ENCODE measurements at regions not wholly inside any gene's neighbourhood (a gene's known extent, or its start where the extent isn't known, plus 50 kb on each side); places are given as distances from the start of the nearest gene placed in this dataset.
"Not testable (repeated sequence)": the region's sequence is repeated elsewhere in the genome, so short reads cannot be mapped to it uniquely, and the experiment has no call there.

- no peaks in the 10 kb centered on the region for H3K27me3 ChIP-seq
- 59 to 92% (median 75%) methylated on average over 2 to 3 of the region's 3 CpGs for WGBS, 4 donors
- DNase-seq, result no peak
- H3K27ac ChIP-seq, result no peak overlapping the region
- intact Hi-C loops (cut with DNase I), result loop anchor here in 1 of 2 donors (5.0 kb wide), 1 partner anchor 272 kb away; no protein-coding TSS in a partner anchor
- no peaks in the 10 kb centered on the region for H3K36me3 ChIP-seq (replicated peaks in 1 of 2)
- no peak overlapping the region for H3K4me3 ChIP-seq
- no peaks in the 10 kb centered on the region for H3K4me1 ChIP-seq (replicated peaks in 1 of 2)
- no peaks in the 10 kb centered on the region for H3K9me3 ChIP-seq (replicated peaks in 1 of 3)
- TF ChIP-seq CTCF (IDR thresholded peaks at IDR 0.05), result no peak
These were observed 115.8 kb upstream of the CARD11 start for GRCh38 chr7:3159445-3159844.

- H3K36me3 ChIP-seq (replicated peaks in 1 of 2); DNase-seq; H3K4me3 ChIP-seq; H3K4me1 ChIP-seq (replicated peaks in 1 of 2); H3K9me3 ChIP-seq (replicated peaks in 1 of 3); H3K27me3 ChIP-seq; H3K27ac ChIP-seq: not testable (repeated sequence)
- WGBS, 4 donors, result 66 to 81% (median 75%) methylated on average over 5 of the region's 5 CpGs
- intact Hi-C loops (cut with DNase I), result loop anchor here in 1 of 2 donors (5.0 kb wide), 1 partner anchor 273 kb away; no protein-coding TSS in a partner anchor
These were observed 116.3 kb upstream of the CARD11 start for GRCh38 chr7:3159926-3160325.

- Histone ChIP-seq H3K36me3 (replicated peaks in 1 of 2) (no peaks in the 10 kb centered on the region), H3K27ac (no peak overlapping the region), H3K4me1 (replicated peaks in 1 of 2) (no peaks in the 10 kb centered on the region), H3K4me3 (no peak overlapping the region), H3K27me3 (no peaks in the 10 kb centered on the region), H3K9me3 (replicated peaks in 1 of 3) (no peaks in the 10 kb centered on the region)
- 58 to 88% (median 66%) methylated on average over 2 of the region's 2 CpGs for WGBS, 4 donors
- TF ChIP-seq CTCF (IDR thresholded peaks at IDR 0.05) (peak in 1 of 6 experiments; percentile 13), POLR2A (IDR thresholded peaks at IDR 0.05) (no peak)
- DNase-seq, result peak in 1 of 7 donors; percentile 8
- intact Hi-C loops (cut with DNase I), result no loop called here
These were observed 118.6 kb upstream of the CARD11 start for GRCh38 chr7:3162289-3162688.

GRCh38 chr7:3162798-3163197 is 119.1 kb upstream of the CARD11 start:
- H3K4me1 ChIP-seq (replicated peaks in 1 of 2); H3K9me3 ChIP-seq (replicated peaks in 1 of 3); H3K27me3 ChIP-seq; H3K4me3 ChIP-seq; intact Hi-C loops (cut with DNase I); DNase-seq; H3K36me3 ChIP-seq (replicated peaks in 1 of 2); H3K27ac ChIP-seq: not testable (repeated sequence)
- 70 to 92% (median 85%) methylated on average over 4 of the region's 4 CpGs for WGBS, 4 donors

- H3K27me3 ChIP-seq, result no peaks in the 10 kb centered on the region
- no peaks in the 10 kb centered on the region for H3K9me3 ChIP-seq (replicated peaks in 1 of 3)
- DNase-seq, result no peak
- no peaks in the 10 kb centered on the region for H3K4me1 ChIP-seq (replicated peaks in 1 of 2)
- WGBS, 4 donors, result 51 to 64% (median 55%) methylated on average over 8 to 10 of the region's 10 CpGs
- no peak overlapping the region for H3K27ac ChIP-seq
- H3K36me3 ChIP-seq (replicated peaks in 1 of 2), result no peaks in the 10 kb centered on the region
- TF ChIP-seq CTCF (IDR thresholded peaks at IDR 0.05) (no peak), POLR2A (IDR thresholded peaks at IDR 0.05) (no peak)
- intact Hi-C loops (cut with DNase I), result no loop called here
- no peak overlapping the region for H3K4me3 ChIP-seq
These were observed 120.7 kb upstream of the CARD11 start for GRCh38 chr7:3164380-3164792.
